RPMI7951 (cell line): ENCODE measurements at regions not wholly inside any gene's neighbourhood (a gene's known extent, or its start where the extent isn't known, plus 50 kb on each side); places are given as distances from the start of the nearest gene placed in this dataset.
"Not testable (repeated sequence)": the region's sequence is repeated elsewhere in the genome, so short reads cannot be mapped to it uniquely, and the experiment has no call there.

Experiments
- DNase-seq: peaks from one replicate; pipeline ENCODE4 v3.0.0-alpha.2; 2012; ENCODE audit warnings: low read depth

DNA sequence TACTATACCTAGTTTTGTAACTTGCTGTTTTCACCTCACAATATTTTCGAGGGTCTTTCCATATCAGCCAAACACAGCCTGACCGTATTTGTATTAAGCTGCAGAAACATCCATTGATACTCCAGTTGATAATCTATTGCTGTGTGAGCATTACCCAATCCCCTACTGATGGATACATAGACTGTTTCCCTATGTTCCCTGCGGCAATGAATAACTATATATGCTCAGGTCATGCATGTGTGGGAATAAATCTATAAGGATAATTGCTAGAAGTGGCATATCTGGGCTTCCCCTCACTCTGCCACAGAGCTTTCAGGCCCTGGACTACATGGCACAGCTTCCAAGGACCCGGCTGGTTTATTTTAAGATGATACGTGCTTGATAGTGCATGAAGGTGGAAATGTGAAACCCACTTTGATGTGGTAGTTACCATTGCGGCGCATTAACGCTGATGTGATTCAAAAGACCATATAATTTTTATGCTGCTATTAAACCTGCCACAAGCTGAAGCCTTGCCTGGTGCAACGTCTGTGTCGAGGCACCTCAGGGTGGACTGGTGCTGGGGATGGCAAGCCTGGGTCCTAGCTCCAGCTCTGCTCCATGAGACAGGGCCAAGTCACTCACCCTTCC, 81.4 kb upstream of the KCNK12 start:
- DNase-seq: no peak

DNA sequence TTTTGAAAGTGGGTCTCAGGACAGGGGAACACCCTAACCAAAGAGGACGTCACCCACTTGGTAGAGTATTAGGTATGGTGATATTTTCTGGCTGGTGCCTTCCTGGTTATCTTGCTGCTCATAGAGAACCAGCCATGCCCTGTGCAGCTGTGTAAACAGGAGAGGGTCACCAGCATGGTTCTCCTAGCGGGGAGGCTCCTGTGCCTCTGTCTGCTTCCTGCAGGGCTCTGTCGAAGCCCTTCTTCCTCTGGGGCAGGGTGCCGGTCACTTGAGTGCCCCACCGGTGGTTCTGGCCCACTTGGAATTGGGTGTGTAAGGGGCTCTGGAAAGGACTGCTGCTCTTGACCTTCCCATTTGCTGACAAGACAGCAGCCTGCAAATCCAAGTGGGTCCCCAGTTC, 80.5 kb upstream of the KCNK12 start:
- no peak for DNase-seq

DNA sequence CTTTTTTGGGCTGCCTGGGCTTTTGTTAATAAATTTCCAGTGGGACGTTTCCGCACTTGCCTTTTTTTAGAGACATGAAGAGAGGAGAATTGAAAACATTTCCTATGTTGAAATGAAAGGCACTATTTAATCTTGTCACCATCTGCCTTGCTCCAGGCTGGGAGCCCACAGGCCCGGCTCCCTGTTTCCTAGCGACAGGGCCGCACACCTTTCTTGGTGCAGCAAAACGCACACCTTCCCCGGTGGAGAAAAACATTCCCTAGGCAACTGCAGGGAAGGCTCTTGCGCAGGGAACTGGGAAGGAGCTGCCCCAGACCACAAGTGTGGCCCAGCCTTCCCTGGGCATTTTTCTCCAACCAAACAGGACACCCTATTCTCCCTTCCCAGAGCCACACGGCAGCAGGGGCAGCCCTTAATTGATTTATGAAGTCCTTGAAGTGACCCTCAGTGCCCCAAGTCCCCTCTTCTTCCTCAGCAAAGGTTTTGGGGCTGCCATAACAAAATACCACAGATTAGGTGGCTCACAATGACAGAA, 79.3 kb upstream of the KCNK12 start:
- DNase-seq: no peak

DNA sequence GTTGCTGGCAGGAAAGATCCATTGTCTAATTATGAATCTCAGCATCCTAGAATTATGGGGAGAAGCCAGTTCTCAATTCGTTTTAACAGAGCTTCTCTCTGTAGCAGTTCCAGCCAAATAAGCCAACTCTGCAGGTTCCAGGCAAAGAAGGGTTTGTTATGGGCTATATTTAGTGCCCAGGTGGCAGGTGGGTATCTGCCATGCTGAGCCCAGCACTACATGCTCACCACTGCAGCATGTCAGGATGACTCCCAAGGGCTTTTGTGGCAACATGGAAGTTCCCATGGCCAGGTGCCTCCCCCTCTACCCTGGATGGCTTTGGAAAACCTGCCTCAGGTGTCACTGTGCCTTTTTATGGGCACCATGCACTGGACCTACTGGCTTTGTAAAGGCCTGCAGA, 74.5 kb upstream of the KCNK12 start:
- no peak for DNase-seq

DNA sequence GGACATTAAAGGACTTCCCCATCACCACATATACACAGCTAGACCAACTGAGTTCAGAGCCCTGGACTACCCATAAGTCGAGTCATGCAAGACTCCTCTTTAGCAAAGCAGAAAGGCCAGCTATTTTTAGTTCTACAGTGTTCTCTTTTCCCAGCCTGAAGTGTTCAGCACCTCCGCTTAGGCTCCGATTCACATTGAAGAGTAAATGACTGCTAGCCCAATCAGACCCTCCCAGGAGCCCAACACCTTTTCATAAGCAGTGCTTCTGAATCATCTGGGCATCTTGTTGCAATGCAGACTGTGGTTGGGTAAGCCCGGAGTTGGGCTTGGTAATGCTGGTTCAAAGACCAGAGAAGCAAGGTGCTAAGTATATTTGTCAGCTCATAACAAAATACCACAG, 73.6 kb upstream of the KCNK12 start:
- no peak for DNase-seq

DNA sequence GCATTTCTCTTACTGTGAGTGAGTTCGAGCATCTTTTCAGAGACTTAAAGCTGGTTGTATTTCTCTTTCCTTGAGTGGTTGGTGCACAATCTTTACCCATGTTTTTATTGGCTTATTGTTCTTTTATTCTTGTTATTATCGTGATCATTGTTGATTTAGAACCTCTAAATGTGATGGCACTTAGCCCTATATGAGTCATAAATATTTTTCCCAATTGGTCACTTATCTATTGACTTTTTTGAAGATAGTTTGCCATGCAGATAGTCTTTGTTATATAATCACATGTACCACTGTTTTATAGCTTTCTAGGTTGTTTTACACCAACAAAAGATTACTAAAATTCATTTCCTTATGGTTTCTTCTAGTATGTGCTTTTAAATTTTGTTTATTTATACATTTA, 70.6 kb upstream of the KCNK12 start:
- DNase-seq: no peak

DNA sequence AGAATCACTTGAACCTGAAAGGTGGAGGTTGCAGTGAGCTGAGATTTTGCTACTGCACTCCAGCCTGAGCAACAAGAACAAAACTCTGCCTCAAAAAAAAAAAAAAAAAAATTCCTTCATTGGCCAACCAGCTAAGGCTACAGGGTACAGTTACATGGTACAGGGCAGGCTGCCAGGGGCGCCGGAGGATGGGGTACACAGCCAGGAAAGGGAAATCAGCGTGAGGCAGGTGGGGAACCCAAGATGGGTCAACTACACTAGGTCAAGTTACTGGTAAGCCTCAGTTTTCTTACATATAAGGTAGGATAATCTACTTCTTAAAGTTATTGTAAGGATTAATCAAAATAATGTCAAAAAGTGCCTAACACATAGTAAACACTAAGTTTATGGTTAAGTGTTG, 69.6 kb upstream of the KCNK12 start:
- no peak for DNase-seq

DNA sequence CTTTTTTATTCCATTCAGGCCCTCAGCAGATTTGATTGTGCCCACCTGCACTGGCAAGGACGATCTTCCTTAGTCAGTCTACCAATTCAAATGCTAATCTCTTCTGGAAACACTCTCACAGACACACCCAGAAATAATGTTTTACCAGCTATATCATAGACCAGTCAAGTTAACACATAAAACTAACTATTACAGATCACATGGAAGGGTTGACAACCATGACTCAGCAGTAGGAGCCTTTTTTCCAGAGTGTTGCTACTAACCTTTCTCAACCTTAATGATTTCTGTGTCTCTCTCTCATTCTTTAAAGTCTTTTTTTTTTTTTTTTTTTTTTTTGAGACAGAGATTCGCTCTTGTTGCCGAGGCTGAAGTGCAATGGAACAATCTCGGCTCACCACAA, 68.7 kb upstream of the KCNK12 start:
- no peak for DNase-seq

DNA sequence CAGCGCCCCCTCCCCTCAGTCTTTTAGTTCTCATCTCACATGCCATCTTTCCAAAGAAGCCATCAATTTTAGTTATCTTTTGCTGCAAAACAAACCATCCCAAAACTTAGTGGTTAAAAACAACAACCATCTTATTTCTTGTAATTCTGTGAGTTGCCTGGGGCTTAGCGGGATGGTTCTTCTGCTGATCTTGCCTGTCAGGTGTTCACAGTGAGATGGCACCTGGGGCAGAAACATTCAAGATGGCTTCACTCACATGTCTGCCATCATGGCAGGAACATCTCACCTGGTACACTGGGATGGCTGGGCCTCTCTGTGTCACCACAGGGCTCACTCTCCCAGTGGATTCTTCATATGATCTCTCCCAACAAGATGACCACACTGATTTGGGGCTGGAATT, 67.6 kb upstream of the KCNK12 start:
- no peak for DNase-seq

DNA sequence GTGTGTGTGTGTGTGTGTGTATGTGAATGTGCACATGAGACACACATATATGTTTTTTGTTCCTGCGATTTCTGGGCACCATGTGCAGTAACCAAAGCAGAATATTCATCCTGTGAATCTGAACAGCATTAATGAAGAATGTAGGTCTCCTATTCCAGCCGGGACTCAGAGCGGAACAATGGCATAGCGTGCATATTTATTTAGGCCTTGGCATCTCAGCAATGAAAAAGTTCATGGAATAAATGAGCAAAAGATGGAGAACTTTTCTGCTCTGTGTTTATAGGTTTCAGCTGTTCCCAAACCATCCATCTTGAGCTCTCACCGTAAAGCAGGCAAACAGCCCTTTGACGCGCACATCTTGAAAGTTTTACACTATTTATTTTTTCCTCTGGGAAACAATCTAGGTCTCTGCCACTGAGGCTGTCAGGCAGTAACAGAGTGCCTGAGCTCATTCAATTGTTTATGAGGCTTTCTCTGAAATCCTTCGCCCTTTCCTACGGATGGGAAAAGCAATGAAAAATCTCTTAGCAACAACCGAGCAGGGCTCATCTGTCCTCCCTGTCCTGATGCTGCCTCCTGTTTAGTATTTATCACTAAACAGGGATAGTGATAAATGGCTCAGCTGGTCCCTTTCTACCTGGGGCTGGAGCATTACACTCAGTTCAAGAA, 65.9 kb upstream of the KCNK12 start:
- no peak for DNase-seq

DNA sequence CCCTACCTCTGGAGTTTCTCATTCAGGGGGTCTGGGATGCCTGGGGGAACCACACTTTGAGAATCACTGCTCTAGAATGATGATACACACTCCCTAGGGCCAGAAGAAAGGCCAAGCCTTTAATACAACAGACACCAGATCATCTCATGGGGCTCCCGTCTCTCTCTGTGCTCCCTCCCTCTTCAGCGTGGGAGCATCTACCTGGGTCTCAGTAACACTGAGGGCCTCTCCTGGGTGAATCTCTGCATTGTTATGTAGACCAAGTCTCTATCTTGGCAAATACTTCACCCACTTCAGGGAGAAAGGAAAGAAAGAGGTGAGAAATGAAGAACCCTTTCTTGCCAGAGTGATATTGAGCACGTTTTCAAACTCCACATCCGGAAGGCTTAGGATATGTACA, 65.4 kb upstream of the KCNK12 start:
- no peak for DNase-seq

DNA sequence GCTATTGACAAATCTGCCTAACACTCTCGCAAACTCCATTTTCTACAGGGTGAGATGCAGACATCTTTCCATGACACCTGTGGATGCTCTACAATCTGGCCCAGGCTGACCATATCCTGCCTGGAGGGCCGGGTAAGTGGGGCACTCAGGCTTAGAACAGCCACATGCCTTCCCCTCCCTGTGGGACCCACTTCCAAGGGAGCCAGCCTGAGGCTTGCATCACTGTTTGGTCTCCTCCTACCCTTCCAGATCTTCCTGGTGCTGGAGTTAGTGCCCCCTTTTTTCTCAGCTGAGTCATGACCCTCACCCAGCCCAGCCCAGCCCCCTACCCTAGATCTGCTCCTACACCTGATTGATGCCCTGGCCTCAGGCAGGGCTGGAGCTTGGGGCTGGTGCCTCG, 62.0 kb upstream of the KCNK12 start:
- no peak for DNase-seq

DNA sequence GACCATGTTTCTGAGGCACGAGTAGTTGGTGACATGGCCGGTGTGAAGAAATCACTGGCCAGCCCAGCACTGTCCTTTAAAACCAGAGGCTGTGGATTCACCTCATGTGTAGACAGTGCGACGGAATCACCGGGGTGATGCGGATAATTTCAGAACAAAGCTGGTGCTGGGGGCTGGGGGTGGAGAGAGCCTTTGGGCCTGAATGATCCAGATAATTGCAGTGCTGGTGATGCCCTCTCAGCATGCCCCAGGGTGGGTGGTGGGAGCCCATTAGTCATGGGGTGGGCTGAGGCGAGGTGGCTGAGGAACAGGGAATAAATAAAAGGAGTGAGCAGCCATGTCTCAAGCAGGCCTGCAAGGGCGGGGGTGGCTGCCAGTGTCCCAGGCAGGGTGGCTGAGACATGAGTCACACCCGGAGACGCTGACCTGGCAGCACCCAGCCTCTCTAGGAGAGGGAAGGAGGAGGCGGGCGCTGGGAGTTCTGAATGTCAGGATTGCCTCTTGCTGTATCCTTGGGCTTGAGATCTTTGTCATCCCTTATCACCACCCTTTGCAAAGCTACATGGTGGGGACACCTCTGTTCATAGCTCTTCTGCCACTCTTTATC, 61.1 kb upstream of the KCNK12 start:
- DNase-seq: peak; percentile 79

DNA sequence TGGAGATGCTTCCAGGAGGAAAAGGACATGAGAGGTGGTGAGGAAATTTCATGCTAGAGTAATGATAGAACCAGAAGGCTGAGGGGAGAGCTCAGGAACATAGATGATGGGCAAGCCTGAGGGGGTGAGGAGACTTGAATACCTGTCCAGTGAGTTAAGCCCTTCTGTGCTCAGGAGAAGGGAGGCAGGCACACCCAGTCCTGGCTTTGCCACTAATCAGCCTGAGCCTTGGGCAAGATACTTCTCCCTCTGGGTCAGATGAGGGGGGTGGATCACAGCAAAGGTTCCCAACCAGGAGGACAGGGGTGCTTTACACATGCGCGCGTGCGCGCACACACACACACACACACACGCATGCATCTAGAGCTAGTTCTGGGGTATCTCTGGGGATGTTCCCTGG, 60.5 kb upstream of the KCNK12 start:
- no peak for DNase-seq

DNA sequence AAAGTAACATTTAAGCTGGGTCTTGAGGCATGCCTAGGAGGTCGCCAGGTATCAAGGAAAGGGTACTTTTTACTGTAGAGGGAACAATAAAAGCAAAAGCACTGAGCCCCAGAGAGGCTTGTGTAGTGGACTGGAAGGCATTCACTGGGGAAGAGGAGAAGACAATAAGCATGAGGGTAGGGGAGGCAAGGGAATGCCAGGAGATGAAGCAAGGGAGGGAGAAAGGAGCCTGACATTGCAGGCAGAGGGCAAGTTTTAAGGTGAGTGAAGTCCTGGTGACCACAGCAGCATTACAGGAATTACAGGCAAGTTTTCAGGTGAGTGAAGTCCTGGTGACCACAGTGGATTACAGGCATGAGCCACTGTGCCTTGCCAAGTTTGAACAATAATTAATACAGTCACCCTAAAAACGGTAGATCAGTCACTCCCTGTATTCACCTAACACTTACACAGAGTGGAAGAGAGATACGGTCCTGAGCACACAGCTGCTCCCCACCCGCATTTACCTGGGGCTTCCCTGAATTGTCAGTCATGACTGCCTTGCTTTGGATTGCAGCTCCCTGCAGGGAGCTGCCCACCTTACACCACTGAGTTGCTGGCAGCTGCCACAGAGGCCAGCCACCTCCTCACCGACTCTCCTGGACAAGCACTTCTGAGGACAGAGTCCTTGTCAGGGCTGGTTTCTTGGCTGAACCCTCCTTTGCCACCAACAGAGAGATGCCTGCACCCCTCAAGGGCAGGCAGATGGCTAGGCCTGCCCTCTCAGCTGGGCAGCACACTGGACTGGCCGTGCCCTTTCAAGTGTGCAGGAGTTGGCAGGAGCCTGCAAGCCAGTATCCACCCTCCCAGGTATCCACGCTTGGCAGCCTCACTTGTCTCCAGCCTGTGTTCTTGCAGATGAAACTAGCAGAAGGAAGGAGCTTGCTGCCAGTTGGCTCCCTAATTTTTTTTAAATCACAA, 59.0 kb upstream of the KCNK12 start:
- no peak for DNase-seq

DNA sequence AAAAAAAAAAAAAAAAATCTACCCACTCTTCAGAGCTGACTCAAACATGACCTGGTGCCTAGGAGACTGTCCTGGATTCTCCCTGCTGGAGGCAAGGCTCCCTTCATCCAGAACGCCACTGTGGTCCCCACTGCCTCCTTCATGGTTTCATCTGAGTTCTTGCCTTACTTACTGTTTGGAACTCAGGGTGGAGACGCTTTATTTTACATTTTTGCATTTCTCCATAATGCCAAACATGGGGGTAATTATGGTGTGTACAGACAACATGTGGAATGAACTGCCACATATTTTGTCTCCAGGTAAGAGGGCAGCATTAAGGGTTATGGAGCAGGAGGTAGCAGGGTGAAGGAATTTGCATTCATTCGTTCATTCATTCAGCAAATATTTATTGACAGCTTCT, 58.1 kb upstream of the KCNK12 start:
- DNase-seq: no peak

DNA sequence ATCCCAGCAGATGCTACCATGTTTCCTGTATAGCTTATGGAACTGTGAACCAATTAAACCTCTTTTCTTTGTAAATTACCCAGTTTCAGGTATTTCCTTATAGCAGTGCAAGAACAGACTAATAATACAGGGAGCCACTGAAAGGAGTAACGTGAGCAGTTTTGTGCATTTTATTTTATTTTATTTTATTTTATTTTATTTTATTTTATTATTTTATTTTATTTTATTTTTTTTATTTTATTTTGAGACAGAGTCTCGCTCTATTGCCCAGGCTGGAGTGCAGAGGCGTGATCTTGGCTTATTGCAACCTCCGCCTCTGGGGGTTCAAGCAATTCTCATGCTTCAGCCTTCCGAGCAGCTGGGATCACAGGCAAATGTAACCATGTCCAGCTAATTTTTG, 55.9 kb upstream of the KCNK12 start:
- DNase-seq: no peak

DNA sequence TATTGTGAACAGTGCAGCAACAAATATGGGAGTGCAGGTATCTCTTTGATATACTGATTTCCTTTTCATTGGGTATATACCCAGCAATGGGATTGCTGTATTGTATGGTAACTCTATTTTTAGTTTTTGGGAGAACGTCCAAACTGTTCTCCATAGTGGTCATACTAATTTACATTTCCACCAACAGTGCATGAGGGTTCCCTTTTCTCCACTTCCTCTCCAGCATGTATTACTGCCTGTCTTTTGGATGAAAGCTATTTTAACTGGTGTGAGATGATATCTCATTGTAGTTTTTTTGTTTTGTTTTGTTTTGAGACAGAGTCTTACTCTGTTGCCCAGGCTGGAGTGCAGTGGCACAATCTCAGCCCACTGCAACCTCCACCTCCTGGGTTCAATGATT, 52.4 kb upstream of the KCNK12 start:
- DNase-seq: not testable (repeated sequence)

DNA sequence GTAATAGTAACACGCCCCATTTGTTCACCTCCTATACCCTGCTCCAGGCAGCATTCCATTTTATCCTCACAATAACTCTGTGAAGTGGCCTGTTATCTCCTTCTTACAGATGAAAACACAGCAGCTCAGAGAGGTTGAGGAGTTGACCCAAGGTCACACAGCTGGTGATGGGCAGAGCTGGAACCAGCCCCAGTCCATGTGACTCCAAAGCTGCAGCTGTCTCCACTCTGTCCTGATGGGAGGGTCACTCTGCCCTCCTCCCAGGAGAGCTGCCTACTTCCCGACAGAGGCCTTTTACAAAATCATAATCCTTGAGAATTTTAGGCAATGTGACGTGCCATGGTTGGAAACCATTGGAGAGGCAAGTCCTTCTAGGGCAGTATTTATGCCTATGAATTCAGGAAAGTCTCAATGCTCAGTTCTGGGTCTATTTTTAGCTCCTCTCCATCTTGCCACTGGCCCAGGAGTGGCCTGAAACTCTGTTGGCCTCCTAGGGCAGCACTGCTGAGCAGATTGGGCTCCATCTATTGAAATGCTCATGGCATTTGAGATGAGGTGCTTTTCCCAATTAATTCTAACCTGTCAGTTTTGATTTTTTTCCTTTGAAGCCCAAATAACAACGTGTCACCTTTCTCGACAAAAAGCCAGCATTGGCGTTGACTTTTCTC, 50.1 kb upstream of the KCNK12 start:
- no peak for DNase-seq
